ENCODE measurements at regions not wholly inside any gene's neighbourhood (a gene's known extent, or its start where the extent isn't known, plus 50 kb on each side); places are given as distances from the start of the nearest gene placed in this dataset.

DNA sequence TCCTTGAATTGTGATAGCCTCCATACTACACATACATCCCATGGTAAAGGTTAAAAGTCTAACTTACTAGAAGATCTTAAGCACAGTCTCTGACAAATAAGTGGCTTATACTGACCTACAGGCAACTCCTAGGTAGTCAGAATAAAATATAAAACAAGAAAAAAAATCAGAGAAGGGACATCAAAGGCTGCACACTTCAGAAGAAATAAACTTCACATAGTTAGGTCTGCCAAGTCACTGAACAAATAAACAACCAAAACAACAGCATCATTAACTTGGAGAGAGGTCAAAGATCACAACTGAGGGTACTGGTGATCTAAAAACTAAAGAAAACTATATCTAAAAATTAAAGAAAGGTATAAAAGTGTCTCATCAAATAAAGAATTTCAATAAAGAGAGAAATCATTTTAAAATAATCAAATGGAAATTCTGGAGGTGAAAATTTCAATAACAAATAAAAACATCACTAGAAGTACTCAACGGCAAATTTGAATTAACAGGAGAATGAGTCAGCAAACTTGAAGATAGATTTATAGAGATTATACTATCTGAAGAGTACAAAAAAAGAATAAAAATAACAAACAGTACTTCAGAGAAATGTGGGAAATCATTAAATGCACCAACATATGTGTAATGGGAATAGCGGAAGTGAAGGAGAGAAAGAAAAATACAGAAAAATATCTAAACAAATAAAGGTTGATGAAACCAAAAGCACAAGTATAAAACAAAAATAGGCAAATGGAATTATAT, 88.0 kb upstream of the UST start:
- Histone ChIP-seq H3K27ac (ENCODE audit: low read depth, low read length) (no peak overlapping the region), H3K36me3 (ENCODE audit: insufficient read depth, low read length) (no peaks in the 10 kb centered on the region), H3K4me3 (ENCODE audit: low read length) (no peak overlapping the region), H3K9me3 (ENCODE audit: low read length) (no peaks in the 10 kb centered on the region), H3K27me3 (ENCODE audit: insufficient read depth, low read length, poor library complexity, severe bottlenecking) (no peaks in the 10 kb centered on the region), H3K4me1 (ENCODE audit: insufficient read depth, low read length) (no peaks in the 10 kb centered on the region)
- Mint-ChIP-seq H3K4me1 (no peaks in the 10 kb centered on the region), H3K9me3 (peaks cover 1 to 22% (median 6%) of the 10 kb centered on the region in 5 donors), H3K4me3 (no peak overlapping the region), H3K27ac (no peak overlapping the region), H3K36me3 (peaks cover 0 to 8% (median 0%) of the 10 kb centered on the region in 3 donors), H3K27me3 (peaks cover 5 to 23% of the 10 kb centered on the region in 2 donors)
- CTCF ChIA-PET, result no interaction called here
- POLR2A ChIA-PET, result no interaction called here
- no peak for DNase-seq

DNA sequence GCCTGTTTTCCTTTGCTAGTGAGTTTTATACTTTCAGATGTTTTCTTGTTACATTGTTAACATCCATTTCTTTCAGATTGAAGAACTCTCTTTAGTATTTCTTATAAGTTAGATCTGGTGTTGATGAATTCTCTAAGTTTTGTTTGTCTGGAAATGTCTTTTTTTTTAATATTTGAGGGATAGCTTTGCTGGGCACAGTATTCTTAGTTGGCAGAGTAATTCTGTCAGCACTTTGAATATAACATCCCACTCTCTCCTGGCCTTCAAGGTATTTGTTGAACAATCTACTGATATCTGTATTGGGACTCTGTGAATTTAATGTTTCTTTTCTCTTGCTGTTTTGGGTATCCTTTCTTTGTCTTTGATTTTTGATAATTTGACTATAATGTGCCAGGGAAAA, 79.4 kb upstream of the UST start:
- no peaks in the 10 kb centered on the region for H3K27me3 ChIP-seq (ENCODE audit: insufficient read depth, low read length, poor library complexity, severe bottlenecking)
- no peak overlapping the region for H3K27ac ChIP-seq (ENCODE audit: low read depth, low read length)
- Mint-ChIP-seq H3K4me3 (no peak overlapping the region), H3K27me3 (peaks cover 7 to 15% of the 10 kb centered on the region in 2 donors), H3K36me3 (peaks cover 3 to 39% (median 5%) of the 10 kb centered on the region in 3 donors), H3K27ac (no peak overlapping the region), H3K9me3 (peaks cover 37 to 68% (median 59%) of the 10 kb centered on the region in 5 donors), H3K4me1 (no peaks in the 10 kb centered on the region)
- H3K4me3 ChIP-seq (ENCODE audit: low read length), result no peak overlapping the region
- H3K4me1 ChIP-seq (ENCODE audit: insufficient read depth, low read length), result no peaks in the 10 kb centered on the region
- ChIA-PET CTCF (no interaction called here), POLR2A (no interaction called here)
- no peaks in the 10 kb centered on the region for H3K36me3 ChIP-seq (ENCODE audit: insufficient read depth, low read length)
- DNase-seq, result no peak
- H3K9me3 ChIP-seq (ENCODE audit: low read length), result peaks cover 3% of the 10 kb centered on the region

DNA sequence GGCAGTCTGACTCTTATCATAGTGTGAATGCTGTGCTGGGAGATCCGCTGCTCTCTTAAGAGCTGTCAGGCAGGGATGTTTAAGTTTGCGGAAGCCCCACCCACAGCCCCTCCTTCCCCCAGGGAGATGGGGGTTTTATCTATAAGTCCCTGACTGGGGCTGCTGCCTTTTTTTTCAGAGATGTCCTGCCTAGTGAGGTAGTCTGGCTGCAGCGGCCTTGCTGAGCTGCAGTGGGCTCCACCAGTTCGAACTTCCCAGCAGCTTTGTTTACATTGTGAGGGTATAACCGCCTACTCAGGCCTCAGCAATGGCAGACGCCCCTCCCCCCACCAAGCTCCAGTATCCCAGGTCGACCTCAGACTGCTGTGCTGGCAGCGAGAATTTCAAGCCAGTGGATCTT, 75.7 kb upstream of the UST start:
- Histone ChIP-seq H3K4me1 (ENCODE audit: insufficient read depth, low read length) (no peaks in the 10 kb centered on the region), H3K36me3 (ENCODE audit: insufficient read depth, low read length) (no peaks in the 10 kb centered on the region), H3K27me3 (ENCODE audit: insufficient read depth, low read length, poor library complexity, severe bottlenecking) (no peaks in the 10 kb centered on the region), H3K27ac (ENCODE audit: low read depth, low read length) (no peak overlapping the region), H3K4me3 (ENCODE audit: low read length) (no peak overlapping the region), H3K9me3 (ENCODE audit: low read length) (peaks cover 7% of the 10 kb centered on the region)
- H3K9me3 Mint-ChIP-seq, result peaks cover 36 to 74% (median 67%) of the 10 kb centered on the region in 5 donors
- H3K4me1 Mint-ChIP-seq, result no peaks in the 10 kb centered on the region
- POLR2A ChIA-PET, result no interaction called here
- no peak overlapping the region for H3K27ac Mint-ChIP-seq
- DNase-seq, result no peak
- H3K4me3 Mint-ChIP-seq, result no peak overlapping the region
- CTCF ChIA-PET, result no interaction called here
- H3K36me3 Mint-ChIP-seq, result peaks cover 4 to 34% (median 5%) of the 10 kb centered on the region in 3 donors
- H3K27me3 Mint-ChIP-seq, result peaks cover 15 to 27% of the 10 kb centered on the region in 2 donors

DNA sequence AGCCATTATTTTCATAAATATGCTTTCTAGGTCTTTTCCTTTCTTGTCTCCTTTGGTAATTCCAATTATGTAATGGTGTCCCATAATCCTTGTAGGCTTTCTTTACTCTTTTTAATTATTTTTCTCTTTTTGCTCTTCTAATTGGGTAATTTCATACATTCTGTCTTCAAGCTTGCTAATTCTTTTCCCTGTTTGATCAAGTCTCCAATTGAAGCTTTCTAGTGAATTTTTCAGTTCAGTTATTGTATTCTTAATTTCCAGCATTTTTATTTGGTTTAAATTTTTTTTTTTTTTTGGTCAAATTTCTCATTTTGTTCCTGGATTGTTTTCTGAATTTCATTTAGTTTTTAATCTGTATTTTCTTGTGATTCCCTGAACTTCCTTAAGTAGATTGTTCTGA, 74.9 kb upstream of the UST start:
- ChIA-PET POLR2A (no interaction called here), CTCF (no interaction called here)
- Mint-ChIP-seq H3K36me3 (peaks cover 2 to 32% (median 2%) of the 10 kb centered on the region in 3 donors), H3K4me3 (no peak overlapping the region), H3K27ac (no peak overlapping the region), H3K27me3 (peaks cover 17 to 32% of the 10 kb centered on the region in 2 donors), H3K4me1 (no peaks in the 10 kb centered on the region), H3K9me3 (peaks cover 29 to 65% (median 58%) of the 10 kb centered on the region in 5 donors)
- Histone ChIP-seq H3K9me3 (ENCODE audit: low read length) (peaks cover 7% of the 10 kb centered on the region), H3K4me1 (ENCODE audit: insufficient read depth, low read length) (no peaks in the 10 kb centered on the region), H3K27me3 (ENCODE audit: insufficient read depth, low read length, poor library complexity, severe bottlenecking) (no peaks in the 10 kb centered on the region), H3K4me3 (ENCODE audit: low read length) (no peak overlapping the region), H3K27ac (ENCODE audit: low read depth, low read length) (no peak overlapping the region), H3K36me3 (ENCODE audit: insufficient read depth, low read length) (no peaks in the 10 kb centered on the region)
- DNase-seq, result no peak

DNA sequence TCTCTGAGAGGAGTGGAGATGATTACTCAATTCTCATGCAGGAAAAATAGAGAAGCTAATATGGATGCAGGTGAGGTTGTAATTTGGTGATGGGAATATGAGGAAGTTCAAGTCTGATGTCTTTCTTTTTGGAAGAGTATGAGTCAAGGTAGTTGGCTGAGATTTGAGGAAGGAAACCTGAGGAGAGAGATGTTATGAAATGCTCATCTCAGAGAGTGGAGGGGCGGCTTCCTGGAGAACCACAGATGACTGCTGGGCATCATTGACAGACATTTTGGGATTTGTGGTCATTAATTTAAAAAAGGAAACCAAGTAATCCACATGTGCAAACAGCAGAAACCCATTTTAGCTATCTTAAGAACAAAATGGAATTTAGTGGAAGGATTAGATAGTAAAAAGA, 72.5 kb upstream of the UST start:
- Histone ChIP-seq H3K27me3 (ENCODE audit: insufficient read depth, low read length, poor library complexity, severe bottlenecking) (no peaks in the 10 kb centered on the region), H3K9me3 (ENCODE audit: low read length) (peaks cover 7% of the 10 kb centered on the region), H3K4me3 (ENCODE audit: low read length) (no peak overlapping the region), H3K4me1 (ENCODE audit: insufficient read depth, low read length) (no peaks in the 10 kb centered on the region), H3K36me3 (ENCODE audit: insufficient read depth, low read length) (no peaks in the 10 kb centered on the region), H3K27ac (ENCODE audit: low read depth, low read length) (no peak overlapping the region)
- Mint-ChIP-seq H3K4me1 (no peaks in the 10 kb centered on the region), H3K9me3 (peaks cover 12 to 42% (median 36%) of the 10 kb centered on the region in 5 donors), H3K4me3 (no peak overlapping the region), H3K27ac (no peak overlapping the region), H3K27me3 (peaks cover 17 to 45% of the 10 kb centered on the region in 2 donors), H3K36me3 (peaks cover 0 to 12% (median 1%) of the 10 kb centered on the region in 3 donors)
- no peak for DNase-seq
- POLR2A ChIA-PET, result no interaction called here
- CTCF ChIA-PET, result interaction anchor here (0.7 kb wide), 1 partner anchor 354 kb away, joined by 3 read pairs; no protein-coding TSS in a partner anchor

DNA sequence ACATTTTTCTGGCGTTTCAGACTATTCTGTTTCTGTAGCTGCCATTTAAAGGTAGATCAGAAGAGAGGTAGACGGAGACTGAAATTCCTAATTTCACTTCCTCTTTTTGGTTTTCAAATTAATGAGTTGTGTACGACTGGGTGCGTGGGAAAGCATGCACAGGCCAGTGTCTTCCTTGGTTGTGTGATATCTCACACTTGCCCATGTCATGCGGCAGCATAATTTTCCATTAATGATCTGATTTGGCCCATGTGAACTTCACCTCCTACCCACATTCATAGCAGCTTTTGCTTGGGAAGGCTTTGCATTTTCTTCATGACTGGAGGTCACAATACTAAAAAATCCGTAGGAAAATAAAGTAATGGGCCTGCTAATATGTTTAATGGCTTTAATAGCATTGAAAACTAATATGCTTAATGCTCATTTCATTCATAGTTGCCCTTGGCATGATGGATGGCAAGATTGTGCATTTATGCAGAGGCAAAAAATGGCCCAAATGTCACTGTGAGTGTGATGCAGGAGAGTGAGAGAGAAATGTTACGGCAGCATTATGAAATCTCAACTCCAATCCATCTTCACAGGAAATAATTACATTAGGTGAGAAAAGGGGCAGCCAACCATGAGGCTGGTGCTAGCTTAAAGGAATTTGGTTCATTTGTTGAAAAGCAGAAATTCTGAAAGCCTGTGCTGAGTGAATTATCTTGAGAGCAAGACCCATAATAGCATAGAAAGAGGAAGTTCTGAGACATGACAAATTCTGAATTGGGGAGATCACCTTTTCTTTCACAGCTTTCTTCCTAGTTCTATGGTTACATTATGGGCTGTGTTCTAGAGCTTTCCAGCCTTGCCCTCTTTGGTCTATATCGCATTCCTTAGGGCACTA, 69.0 kb upstream of the UST start:
- H3K4me3 Mint-ChIP-seq, result no peak overlapping the region
- no peak overlapping the region for H3K4me3 ChIP-seq (ENCODE audit: low read length)
- POLR2A ChIA-PET, result no interaction called here

DNA sequence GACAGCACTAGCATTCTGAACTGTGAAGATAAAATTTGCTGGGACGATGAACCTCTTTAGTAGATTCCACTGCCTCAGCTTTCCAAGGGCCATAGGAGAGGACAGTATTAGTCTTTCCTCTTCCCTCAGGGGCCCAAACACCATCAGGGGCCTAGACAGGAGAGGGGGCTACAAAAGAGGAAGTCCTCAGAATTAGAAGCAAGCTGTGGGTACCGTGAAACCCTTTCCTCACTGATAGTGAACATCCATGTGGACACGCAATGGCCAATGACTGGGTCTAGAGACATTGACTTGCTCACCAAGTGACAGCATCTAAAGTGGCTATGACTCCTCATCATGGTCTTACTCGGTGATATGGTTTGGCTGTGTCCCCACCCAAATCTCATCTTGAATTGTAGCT, 68.1 kb upstream of the UST start:
- H3K4me1 Mint-ChIP-seq, result peaks cover 0 to 6% (median 4%) of the 10 kb centered on the region in 3 donors
- DNase-seq, result no peak
- Histone ChIP-seq H3K4me1 (ENCODE audit: insufficient read depth, low read length) (no peaks in the 10 kb centered on the region), H3K4me3 (ENCODE audit: low read length) (no peak overlapping the region), H3K9me3 (ENCODE audit: low read length) (no peaks in the 10 kb centered on the region), H3K27me3 (ENCODE audit: insufficient read depth, low read length, poor library complexity, severe bottlenecking) (no peaks in the 10 kb centered on the region), H3K27ac (ENCODE audit: low read depth, low read length) (no peak overlapping the region), H3K36me3 (ENCODE audit: insufficient read depth, low read length) (no peaks in the 10 kb centered on the region)
- no peak overlapping the region for H3K27ac Mint-ChIP-seq
- H3K9me3 Mint-ChIP-seq, result peaks cover under 1 to 3% (median under 1%) of the 10 kb centered on the region in 5 donors
- ChIA-PET CTCF (no interaction called here), POLR2A (no interaction called here)
- no peak overlapping the region for H3K4me3 Mint-ChIP-seq
- H3K27me3 Mint-ChIP-seq, result peaks cover 17 to 46% of the 10 kb centered on the region in 2 donors
- H3K36me3 Mint-ChIP-seq, result peaks cover 0 to 6% (median 1%) of the 10 kb centered on the region in 3 donors

More for the DNA sequence above, 69.0 kb upstream of the UST start:
- Mint-ChIP-seq H3K36me3 (peaks cover 0 to 6% (median 1%) of the 10 kb centered on the region in 3 donors), H3K9me3 (peaks cover 6 to 10% (median 9%) of the 10 kb centered on the region in 5 donors), H3K27me3 (peaks cover 17 to 46% of the 10 kb centered on the region in 2 donors), H3K4me1 (peaks cover 0 to 1% (median 1%) of the 10 kb centered on the region in 3 donors), H3K27ac (no peak overlapping the region)
- no peak for DNase-seq
- Histone ChIP-seq H3K9me3 (ENCODE audit: low read length) (no peaks in the 10 kb centered on the region), H3K27ac (ENCODE audit: low read depth, low read length) (no peak overlapping the region), H3K4me1 (ENCODE audit: insufficient read depth, low read length) (no peaks in the 10 kb centered on the region), H3K36me3 (ENCODE audit: insufficient read depth, low read length) (no peaks in the 10 kb centered on the region), H3K27me3 (ENCODE audit: insufficient read depth, low read length, poor library complexity, severe bottlenecking) (no peaks in the 10 kb centered on the region)
- CTCF ChIA-PET, result no interaction called here

DNA sequence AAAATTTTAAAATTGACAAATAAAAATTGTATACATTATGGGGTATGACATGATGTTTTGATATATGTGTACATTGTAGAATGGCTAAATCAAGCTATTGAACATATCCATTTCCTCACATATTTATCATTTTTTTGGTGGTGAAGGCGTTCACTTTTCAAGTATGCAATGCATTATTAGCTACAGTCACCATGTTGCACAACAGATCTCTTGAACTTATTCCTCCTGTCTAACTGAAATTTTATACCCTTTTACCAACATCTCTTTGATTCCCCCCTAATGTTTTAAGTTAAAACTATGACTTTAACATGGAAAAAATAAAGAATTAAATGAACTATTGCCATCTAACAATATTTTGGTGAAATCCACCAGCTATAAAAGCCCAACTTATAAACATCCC, 65.2 kb upstream of the UST start:
- Mint-ChIP-seq H3K4me3 (no peak overlapping the region), H3K27me3 (peaks cover 5 to 22% of the 10 kb centered on the region in 2 donors), H3K9me3 (no peaks in the 10 kb centered on the region), H3K36me3 (no peaks in the 10 kb centered on the region), H3K27ac (peak overlapping the region in 1 of 8 donors; percentile 11), H3K4me1 (peaks cover 0 to 6% (median 4%) of the 10 kb centered on the region in 3 donors)
- no peaks in the 10 kb centered on the region for H3K27me3 ChIP-seq (ENCODE audit: insufficient read depth, low read length, poor library complexity, severe bottlenecking)
- DNase-seq, result no peak
- CTCF ChIA-PET, result no interaction called here
- no peak overlapping the region for H3K4me3 ChIP-seq (ENCODE audit: low read length)
- no peaks in the 10 kb centered on the region for H3K4me1 ChIP-seq (ENCODE audit: insufficient read depth, low read length)
- no peaks in the 10 kb centered on the region for H3K9me3 ChIP-seq (ENCODE audit: low read length)
- POLR2A ChIA-PET, result no interaction called here
- H3K36me3 ChIP-seq (ENCODE audit: insufficient read depth, low read length), result no peaks in the 10 kb centered on the region
- no peak overlapping the region for H3K27ac ChIP-seq (ENCODE audit: low read depth, low read length)

All from CD8-positive, alpha-beta memory T cell (primary cell).